OCI-LY3 (cell line): ENCODE measurements at regions not wholly inside any gene's neighbourhood (a gene's known extent, or its start where the extent isn't known, plus 50 kb on each side); places are given as distances from the start of the nearest gene placed in this dataset.

Experiments
- CTCF ChIP-seq: fragments of 200-600, 300-600 bp; sonication (generic); IDR thresholded peaks from 2 replicates; pipeline ENCODE4 v1.5.1; 2014; ENCODE audit warnings: antibody characterized with exemption, low read length, low read depth
- EZH2phosphoT487 ChIP-seq: fragments of 200-600 bp; shearing (Covaris generic); IDR thresholded peaks from 2 replicates; pipeline ENCODE4 v1.6.1; 2018; ENCODE audit warnings: antibody characterized with exemption, mixed run types, low read depth

GRCh38 chr3:81301230-81301629 is 460.2 kb downstream of the GBE1 start:
- TF ChIP-seq CTCF (no peak), EZH2phosphoT487 (no peak)
